ENCODE measurements at regions not wholly inside any gene's neighbourhood (a gene's known extent, or its start where the extent isn't known, plus 50 kb on each side); places are given as distances from the start of the nearest gene placed in this dataset.

GRCh38 chr1:166395729-166396128, 228.9 kb upstream of the FAM78B start:
- TF ChIP-seq CTCF (IDR thresholded peaks at IDR 0.05), result no peak
- TF ChIP-seq POLR2A (IDR thresholded peaks at IDR 0.05), result no peak

Data from Peyer's patch (tissue), 4 donors.